ENCODE measurements at regions not wholly inside any gene's neighbourhood (a gene's known extent, or its start where the extent isn't known, plus 50 kb on each side); places are given as distances from the start of the nearest gene placed in this dataset.

GRCh38 chr14:61864329-61864898, 102.2 kb downstream of the SNAPC1 start:
- no peak for ATAC-seq
- Histone ChIP-seq H3K4me1 (no peaks in the 10 kb centered on the region), H3K9me3 (no peaks in the 10 kb centered on the region), H3K27ac (no peak overlapping the region), H3K36me3 (no peaks in the 10 kb centered on the region), H3K4me3 (no peak overlapping the region), H3K27me3 (no peaks in the 10 kb centered on the region)
- DNase-seq, result no peak
- TF ChIP-seq POLR2A (IDR thresholded peaks at IDR 0.05) (no peak), CTCF (IDR thresholded peaks at IDR 0.05 in 4 of 5, conservative IDR thresholded peaks at IDR 0.05 in 1 of 5) (no peak)
- in situ Hi-C loops (cut with MboI; ENCODE audit: low sequenced_read_pairs in 4 of 4) (no loop called here), intact Hi-C loops (cut with DNase I; ENCODE audit: low total_unique reads) (no loop called here)

- no peak overlapping the region for H3K4me3 ChIP-seq
- intact Hi-C loops (cut with DNase I; ENCODE audit: low total_unique reads), result no loop called here
- no peaks in the 10 kb centered on the region for H3K9me3 ChIP-seq
- no peaks in the 10 kb centered on the region for H3K4me1 ChIP-seq
- no peak overlapping the region for H3K27ac ChIP-seq
- H3K36me3 ChIP-seq, result no peaks in the 10 kb centered on the region
- H3K27me3 ChIP-seq, result no peaks in the 10 kb centered on the region
- in situ Hi-C loops (cut with MboI; ENCODE audit: low sequenced_read_pairs in 4 of 4), result no loop called here
- TF ChIP-seq POLR2A (IDR thresholded peaks at IDR 0.05) (no peak), CTCF (IDR thresholded peaks at IDR 0.05 in 4 of 5, conservative IDR thresholded peaks at IDR 0.05 in 1 of 5) (no peak)
- DNase-seq, result no peak
- ATAC-seq, result no peak
These were observed 105.0 kb downstream of the SNAPC1 start for GRCh38 chr14:61866932-61867920.

GRCh38 chr14:61868846-61869245, 106.6 kb downstream of the SNAPC1 start:
- in situ Hi-C loops (cut with MboI; ENCODE audit: low sequenced_read_pairs in 4 of 4), result no loop called here
- Histone ChIP-seq H3K4me3 (no peak overlapping the region), H3K27me3 (no peaks in the 10 kb centered on the region), H3K36me3 (no peaks in the 10 kb centered on the region), H3K9me3 (no peaks in the 10 kb centered on the region), H3K27ac (no peak overlapping the region), H3K4me1 (no peaks in the 10 kb centered on the region)
- no peak for DNase-seq
- TF ChIP-seq CTCF (IDR thresholded peaks at IDR 0.05 in 4 of 5, conservative IDR thresholded peaks at IDR 0.05 in 1 of 5), result no peak
- TF ChIP-seq POLR2A (IDR thresholded peaks at IDR 0.05), result no peak
- no peak for ATAC-seq
- intact Hi-C loops (cut with DNase I; ENCODE audit: low total_unique reads), result no loop called here

GRCh38 chr14:61870163-61870562, 107.9 kb downstream of the SNAPC1 start:
- Histone ChIP-seq H3K27ac (no peak overlapping the region), H3K36me3 (no peaks in the 10 kb centered on the region), H3K9me3 (no peaks in the 10 kb centered on the region), H3K4me1 (no peaks in the 10 kb centered on the region), H3K27me3 (no peaks in the 10 kb centered on the region), H3K4me3 (no peak overlapping the region)
- ATAC-seq, result no peak
- in situ Hi-C loops (cut with MboI; ENCODE audit: low sequenced_read_pairs in 4 of 4) (no loop called here), intact Hi-C loops (cut with DNase I; ENCODE audit: low total_unique reads) (no loop called here)
- TF ChIP-seq CTCF (IDR thresholded peaks at IDR 0.05 in 4 of 5, conservative IDR thresholded peaks at IDR 0.05 in 1 of 5) (no peak), POLR2A (IDR thresholded peaks at IDR 0.05) (no peak)
- no peak for DNase-seq
